ENCODE measurements at regions not wholly inside any gene's neighbourhood (a gene's known extent, or its start where the extent isn't known, plus 50 kb on each side); places are given as distances from the start of the nearest gene placed in this dataset.

- peak overlapping the region; percentile 65 for H3K27ac ChIP-seq
- TF ChIP-seq ZFX (IDR thresholded peaks at IDR 0.05; ENCODE audit: borderline replicate concordance): no peak
- TF ChIP-seq CTCF (IDR thresholded peaks at IDR 0.05): no peak
These were observed 1214.0 kb upstream of the PCDH20 start for GRCh38 chr13:62629618-62630017.

DNA sequence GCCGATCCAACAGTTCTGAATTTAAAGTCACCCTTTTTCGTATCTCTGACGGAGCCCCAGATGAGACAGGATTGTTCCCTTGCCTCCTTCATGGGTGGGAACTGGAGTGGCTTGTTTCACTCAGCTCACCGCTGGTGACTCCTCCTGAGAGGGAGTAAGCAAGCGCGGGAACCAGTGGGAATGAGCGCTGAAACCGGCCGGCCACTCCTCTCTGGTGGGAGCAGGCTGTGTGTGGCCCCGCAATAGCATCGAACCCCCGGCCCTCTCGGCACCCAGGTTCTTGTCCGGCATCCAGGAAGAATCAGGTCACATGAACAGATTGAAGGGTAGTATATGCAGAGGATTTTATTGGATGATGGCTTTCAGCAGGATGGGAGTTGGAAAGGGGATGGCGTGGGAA lies 1211.6 kb upstream of the PCDH20 start:
- no peak overlapping the region for H3K27ac ChIP-seq
- no peak for TF ChIP-seq ZFX (IDR thresholded peaks at IDR 0.05; ENCODE audit: borderline replicate concordance)
- TF ChIP-seq CTCF (IDR thresholded peaks at IDR 0.05): no peak

DNA sequence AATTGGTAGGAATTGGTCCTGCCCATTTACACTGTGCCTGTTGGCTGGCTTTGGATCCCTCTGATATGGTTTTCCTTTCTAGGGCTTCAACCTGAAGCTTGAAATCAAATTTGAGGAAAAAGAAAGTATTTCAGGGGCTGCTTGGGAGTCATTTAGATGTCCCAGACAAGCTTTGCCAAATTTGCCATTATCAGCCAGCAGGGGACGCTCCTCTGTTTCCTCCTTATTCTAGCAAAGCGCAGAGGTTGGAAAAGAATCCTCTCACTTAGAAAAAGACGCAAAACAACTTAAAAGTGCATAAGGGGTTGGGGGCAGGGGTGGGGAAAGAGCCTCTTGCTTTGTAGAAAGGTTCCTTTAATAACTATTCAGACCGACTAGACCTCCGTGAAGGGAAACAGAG lies 1211.1 kb upstream of the PCDH20 start:
- H3K27ac ChIP-seq: no peak overlapping the region
- no peak for TF ChIP-seq ZFX (IDR thresholded peaks at IDR 0.05; ENCODE audit: borderline replicate concordance)
- peak; percentile 62 for TF ChIP-seq CTCF (IDR thresholded peaks at IDR 0.05)

- no peak overlapping the region for H3K27ac ChIP-seq
- TF ChIP-seq CTCF (IDR thresholded peaks at IDR 0.05) (no peak), ZFX (IDR thresholded peaks at IDR 0.05; ENCODE audit: borderline replicate concordance) (no peak)
These were observed 1209.7 kb upstream of the PCDH20 start for GRCh38 chr13:62625214-62625881.

- no peak overlapping the region for H3K27ac ChIP-seq
- TF ChIP-seq CTCF (IDR thresholded peaks at IDR 0.05): no peak
These were observed 1198.2 kb upstream of the PCDH20 start for GRCh38 chr13:62613819-62614218.

GRCh38 chr13:62611343-62611742 lies 1195.7 kb upstream of the PCDH20 start:
- no peak overlapping the region for H3K27ac ChIP-seq
- TF ChIP-seq CTCF (IDR thresholded peaks at IDR 0.05) (no peak), ZFX (IDR thresholded peaks at IDR 0.05; ENCODE audit: borderline replicate concordance) (no peak)

DNA sequence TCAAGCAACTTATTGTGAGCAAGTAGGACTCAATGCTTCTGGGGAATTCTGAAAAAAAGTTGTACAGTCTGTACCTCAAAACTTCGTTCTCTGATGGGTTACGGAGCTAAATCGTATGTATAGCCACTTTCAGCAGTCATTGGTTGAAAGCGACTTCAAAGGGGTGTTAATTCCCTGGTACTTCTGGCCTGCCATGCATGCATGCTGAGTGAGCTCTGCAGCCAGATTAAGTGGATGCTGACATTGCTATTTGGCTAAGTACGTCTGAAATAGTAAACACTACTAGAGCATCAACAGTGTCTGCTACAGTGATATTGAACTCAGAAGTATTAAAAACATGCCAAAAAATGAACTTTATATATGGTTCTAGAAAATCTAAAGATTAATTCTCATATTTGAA lies 1183.1 kb upstream of the PCDH20 start:
- TF ChIP-seq ZFX (IDR thresholded peaks at IDR 0.05; ENCODE audit: borderline replicate concordance) (no peak), CTCF (IDR thresholded peaks at IDR 0.05) (no peak)
- no peak overlapping the region for H3K27ac ChIP-seq

Measured in 22Rv1 (cell line).